Breast epithelium (tissue), 3 donors: ENCODE measurements at regions not wholly inside any gene's neighbourhood (a gene's known extent, or its start where the extent isn't known, plus 50 kb on each side); places are given as distances from the start of the nearest gene placed in this dataset.

Experiments used
- POLR2A ChIP-seq: fragments of 450-650 bp; IDR thresholded peaks from one replicate; pipeline ENCODE4 v1.6.1; 2016; ENCODE audit warnings: antibody characterized with exemption, mild to moderate bottlenecking, moderate library complexity
- POLR2AphosphoS5 ChIP-seq, 3 donors: sonication (generic); formaldehyde crosslinking; IDR thresholded peaks; one replicate each; pipeline ENCODE4 v1.6.1; 2017; ENCODE audit warnings: antibody characterized with exemption in 3 of 3
- TF ChIP-seq, protein P1 (sequence below), 3 donors: fragments of 450-650 bp; IDR thresholded peaks; one replicate each; pipeline ENCODE4 v1.5.1; 2016 to 2017; ENCODE audit warnings: antibody characterized with exemption in 3 of 3, mild to moderate bottlenecking in 3 of 3, moderate library complexity in 3 of 3

DNA sequence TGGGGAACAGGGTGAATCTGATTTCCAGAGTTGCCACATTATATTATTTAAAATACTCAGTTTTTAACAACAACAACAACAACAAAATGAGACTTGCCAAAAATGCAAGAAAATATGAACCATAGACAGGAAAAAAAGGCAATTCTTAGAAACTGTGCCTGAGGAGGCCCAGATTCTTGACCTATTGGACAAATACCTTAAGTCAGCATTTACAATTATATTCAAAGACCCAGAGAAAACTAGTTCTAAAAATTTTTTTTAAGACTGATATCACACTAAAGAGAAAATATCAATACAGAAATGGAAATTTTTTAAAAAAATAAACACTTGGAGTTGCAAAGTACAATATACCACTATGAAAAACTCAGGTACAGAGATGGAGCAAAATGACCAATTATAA lies 152.8 kb upstream of the LYPLAL1 start:
- TF ChIP-seq, protein P1, sequence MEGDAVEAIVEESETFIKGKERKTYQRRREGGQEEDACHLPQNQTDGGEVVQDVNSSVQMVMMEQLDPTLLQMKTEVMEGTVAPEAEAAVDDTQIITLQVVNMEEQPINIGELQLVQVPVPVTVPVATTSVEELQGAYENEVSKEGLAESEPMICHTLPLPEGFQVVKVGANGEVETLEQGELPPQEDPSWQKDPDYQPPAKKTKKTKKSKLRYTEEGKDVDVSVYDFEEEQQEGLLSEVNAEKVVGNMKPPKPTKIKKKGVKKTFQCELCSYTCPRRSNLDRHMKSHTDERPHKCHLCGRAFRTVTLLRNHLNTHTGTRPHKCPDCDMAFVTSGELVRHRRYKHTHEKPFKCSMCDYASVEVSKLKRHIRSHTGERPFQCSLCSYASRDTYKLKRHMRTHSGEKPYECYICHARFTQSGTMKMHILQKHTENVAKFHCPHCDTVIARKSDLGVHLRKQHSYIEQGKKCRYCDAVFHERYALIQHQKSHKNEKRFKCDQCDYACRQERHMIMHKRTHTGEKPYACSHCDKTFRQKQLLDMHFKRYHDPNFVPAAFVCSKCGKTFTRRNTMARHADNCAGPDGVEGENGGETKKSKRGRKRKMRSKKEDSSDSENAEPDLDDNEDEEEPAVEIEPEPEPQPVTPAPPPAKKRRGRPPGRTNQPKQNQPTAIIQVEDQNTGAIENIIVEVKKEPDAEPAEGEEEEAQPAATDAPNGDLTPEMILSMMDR (IDR thresholded peaks at IDR 0.05), result no peak
- TF ChIP-seq POLR2A (no peak), POLR2AphosphoS5 (IDR thresholded peaks at IDR 0.05) (no peak)
